Kidney tubule cell (primary cell): ENCODE measurements at regions not wholly inside any gene's neighbourhood (a gene's known extent, or its start where the extent isn't known, plus 50 kb on each side); places are given as distances from the start of the nearest gene placed in this dataset.
"Not testable (repeated sequence)": the region's sequence is repeated elsewhere in the genome, so short reads cannot be mapped to it uniquely, and the experiment has no call there.

Experiments
- DNase-seq: peaks from one replicate; pipeline ENCODE4 v3.0.0-alpha.2; 2018; ENCODE audit warnings: low spot score

DNA sequence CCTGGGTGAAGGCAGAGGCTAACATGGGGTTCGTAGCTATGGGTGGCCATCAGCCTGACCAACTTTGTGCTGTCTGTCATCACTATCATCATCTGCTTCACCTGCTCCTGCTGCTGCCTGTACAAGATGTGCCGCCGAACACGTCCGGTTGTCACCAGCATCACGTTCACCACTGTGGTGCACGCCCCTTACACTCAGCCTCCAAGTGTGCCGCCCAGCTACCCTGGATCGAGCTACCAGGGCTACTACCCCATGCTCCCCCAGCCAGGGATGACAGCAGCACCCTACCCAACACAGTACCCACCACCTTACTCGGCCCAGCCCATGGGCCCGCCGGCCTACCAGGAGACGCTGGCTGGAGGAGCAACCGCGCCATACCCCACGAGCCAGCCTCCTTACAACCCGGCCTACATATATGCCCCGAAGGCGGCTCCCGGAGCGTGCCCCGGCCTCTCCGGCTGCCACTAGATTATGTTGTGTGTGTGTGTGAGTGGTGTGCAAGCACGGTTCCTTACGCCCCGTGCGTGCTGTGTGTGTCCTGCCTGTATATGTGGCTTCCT is 213.4 kb upstream of the XIST start:
- no peak for DNase-seq

DNA sequence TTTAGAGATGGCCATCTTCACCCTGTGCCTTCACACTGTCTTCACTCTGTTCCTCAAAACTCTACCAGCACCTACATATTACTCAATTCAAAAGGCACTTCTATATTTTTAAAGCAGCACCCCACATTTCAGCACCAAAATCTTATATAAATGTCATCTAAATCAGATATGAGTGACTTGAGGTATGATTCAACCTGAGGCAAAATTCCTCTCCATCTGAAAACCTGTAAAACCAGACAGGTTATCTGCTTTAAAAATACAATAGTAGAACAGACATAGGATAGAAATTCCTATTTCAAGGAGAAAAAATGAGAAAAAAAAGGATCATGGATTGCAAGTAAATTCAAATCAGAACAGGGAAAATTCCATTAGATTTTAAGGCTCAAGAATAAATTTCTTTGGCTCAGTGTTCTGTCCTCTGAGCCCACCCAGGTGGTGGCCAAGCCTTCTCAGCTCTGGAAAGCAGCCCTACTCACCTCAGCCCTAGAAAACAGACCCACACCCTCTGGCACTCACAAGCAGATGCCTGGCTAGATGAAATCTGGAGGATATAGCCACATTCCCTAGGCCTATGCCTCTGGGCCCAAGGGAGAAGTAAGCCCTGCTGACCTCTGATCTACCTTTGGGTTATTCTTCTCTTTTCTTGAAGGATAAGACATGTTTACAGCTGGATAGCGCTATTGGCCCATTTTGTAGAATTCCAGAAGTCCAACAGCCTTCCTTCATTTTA is 211.1 kb upstream of the XIST start:
- DNase-seq, result no peak

DNA sequence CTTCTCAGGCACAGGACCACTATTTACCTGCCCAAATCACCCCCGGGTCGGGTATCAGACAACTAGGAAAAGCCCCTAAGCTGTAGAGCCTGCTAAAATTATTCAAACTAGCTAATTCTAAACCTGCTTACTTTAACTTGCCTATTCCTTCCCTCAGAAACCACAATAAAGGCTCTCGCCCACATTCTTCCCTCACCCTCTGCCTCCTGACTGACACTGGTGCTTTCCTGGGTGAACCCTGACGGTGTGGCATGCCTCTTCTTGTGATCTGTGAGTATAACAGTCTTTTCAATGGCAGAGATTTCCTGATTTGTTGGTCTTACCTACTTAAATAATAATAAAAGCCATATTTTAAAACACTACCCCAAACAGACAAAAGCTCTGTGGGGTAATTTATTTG is 209.4 kb upstream of the XIST start:
- no peak for DNase-seq

DNA sequence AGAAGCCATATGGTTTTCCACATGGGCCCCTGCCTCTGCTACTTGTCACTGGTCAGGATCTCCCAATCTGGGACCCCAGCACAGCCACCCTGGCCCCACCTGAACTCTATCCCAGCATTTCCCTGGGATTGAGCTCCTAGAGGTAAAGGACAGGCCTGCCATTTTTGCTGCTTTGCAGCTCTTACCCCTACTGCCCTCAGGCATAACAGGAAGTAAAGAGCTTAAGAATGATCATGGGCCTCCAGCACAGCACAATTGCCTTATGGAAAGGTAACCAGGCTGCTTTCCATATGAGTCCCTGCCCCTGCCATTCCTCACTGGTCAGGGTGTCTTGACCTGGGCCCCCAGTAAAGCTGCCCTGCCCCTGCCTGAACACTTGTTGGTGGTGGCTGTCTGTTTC is 196.6 kb upstream of the XIST start:
- DNase-seq, result no peak

DNA sequence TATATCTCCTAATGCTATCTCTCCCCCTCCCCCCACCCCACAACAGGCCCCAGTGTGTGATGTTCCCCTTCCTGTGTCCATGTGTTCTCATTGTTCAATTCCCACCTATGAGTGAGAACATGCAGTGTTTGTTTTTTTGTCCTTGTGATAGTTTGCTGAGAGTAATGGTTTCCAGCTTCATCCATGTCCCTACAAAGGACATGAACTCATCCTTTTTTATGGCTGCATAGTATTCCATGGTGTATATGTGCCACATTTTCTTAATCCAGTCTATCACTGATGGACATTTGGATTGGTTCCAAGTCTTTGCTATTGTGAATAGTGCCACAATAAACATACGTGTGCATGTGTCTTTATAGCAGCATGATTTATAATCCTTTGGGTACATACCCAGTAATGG is 181.6 kb upstream of the XIST start:
- not testable (repeated sequence) for DNase-seq

DNA sequence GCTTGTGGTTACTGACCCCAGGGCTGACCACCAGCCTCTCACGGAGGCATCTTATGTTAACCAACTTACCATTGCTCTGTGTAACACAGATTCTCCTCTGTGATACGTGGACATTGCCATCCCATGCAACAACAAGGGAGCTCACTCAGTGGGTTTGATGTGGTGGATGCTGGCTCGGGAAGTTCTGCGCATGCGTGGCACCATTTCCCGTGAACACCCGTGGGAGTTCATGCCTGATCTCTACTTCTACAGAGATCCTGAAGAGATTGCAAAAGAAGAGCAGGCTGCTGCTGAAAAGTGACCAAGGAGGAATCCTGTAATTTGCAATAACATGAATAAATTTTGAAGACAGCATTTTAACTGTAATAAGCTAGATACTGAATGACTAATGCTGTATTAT is 179.0 kb upstream of the XIST start:
- DNase-seq, result not testable (repeated sequence)

DNA sequence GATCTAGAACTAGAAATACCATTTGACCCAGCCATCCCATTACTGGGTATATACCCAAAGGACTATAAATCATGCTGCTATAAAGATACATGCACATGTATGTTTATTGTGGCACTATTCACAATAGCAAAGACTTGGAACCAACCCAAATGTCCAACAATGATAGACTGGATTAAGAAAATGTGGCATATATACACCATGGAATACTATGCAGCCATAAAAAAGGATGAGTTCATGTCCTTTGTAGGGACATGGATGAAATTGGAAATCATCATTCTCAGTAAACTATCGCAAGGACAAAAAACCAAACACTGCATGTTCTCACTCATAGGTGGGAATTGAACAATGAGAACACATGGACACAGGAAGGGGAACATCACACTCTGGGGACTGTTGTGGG is 178.3 kb upstream of the XIST start:
- DNase-seq, result not testable (repeated sequence)

DNA sequence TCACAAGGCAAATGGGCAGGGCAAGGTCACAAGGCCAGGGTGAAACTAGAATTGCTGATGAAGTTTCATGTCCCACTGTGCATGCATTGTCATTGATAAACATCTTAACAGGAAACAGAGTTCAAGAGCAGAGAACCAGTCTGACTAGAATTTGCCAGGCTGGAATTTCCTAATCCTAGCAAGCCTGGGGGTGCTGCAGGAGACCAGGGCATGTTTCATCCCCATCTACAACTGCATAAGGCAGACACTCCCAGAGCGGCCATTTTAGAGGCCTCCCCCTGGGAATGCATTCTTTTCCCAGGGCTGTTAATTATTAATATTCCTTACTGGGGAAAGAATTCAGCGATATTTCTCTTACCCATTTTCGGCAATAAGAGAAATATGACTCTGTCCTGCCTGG is 172.6 kb upstream of the XIST start:
- DNase-seq, result not testable (repeated sequence)

DNA sequence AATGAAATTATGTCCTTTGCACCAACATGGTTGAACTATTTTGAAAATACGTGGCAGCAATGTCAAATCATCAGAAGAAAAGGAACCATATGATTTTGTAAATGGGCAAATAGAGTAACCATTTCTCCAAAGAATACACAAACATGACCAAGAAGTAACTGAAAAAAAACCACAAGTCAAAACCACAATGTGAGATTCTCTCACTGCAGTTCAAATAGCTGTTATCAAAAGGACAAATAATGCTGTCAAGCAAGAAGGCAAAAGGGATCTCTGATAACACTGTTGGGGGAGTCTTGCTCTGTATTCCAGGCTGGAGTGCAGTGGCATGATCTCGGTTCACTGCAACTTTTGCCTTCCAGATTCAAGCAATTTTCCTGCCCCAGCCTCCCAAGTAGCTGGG is 170.7 kb upstream of the XIST start:
- DNase-seq, result no peak

DNA sequence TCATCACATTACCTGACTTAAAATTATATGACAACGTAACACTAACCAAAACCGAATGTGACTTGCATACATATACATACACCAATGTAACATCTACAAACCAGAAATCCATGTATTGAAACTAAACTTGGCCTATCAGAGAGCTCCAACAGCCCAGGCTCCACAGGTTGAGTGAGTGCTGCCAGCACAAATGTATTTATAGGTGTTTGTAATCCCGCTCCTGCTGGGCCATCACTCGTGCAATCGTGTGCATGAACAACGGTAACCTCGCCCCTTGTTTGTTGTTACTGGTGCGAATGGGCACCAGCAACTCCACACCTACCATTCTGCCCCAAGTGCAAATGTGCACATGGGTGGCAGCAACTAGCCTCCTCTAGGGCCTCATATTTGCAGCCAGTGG is 165.7 kb upstream of the XIST start:
- no peak for DNase-seq

DNA sequence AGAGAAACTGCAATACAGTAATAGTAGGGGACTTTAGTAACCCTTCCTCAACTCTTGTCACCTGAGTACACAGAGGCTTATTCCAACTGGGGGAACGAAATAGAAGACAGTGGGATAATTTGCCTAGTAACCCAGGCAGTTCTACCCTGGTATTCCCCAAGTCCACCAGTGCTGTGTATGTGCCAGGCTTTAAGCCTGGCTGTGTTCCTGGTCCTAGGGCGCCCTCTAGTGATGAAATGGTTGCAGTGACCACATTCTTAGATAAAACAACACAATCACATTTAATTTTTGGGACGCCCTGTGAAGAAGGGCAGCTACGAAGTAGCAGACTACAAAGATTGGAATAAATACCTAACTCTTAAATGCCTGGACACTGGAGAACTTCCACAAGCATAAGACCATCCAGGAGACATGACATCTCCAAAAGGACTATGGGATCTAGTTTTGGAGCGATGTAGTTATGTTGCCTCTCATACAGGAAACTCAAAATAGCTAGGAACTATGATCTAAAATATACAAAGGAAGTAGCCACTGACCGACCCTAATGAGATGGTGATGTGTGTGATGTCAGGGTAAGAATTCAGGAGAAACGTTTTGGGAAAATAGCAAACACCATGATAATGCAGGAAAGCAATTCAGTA is 163.0 kb upstream of the XIST start:
- peak; percentile 80 for DNase-seq

DNA sequence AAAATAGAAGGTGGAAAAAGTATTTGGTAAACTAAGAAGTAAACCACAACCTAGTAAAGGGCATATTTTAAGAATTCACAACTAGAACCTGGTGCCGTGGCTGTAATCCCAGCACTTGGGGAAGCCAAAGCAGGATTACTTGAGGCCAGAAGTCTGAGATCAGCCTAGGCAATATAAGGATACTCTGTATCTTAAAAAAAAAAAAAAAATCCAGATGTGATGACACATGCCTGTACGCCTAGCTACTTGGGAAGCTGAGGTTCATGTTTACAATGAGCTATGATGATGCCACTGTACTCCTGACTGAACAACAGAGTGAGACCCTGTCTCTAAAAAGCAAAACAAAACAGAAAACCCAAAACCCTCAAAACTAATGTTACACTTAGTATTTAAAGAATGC is 156.5 kb upstream of the XIST start:
- DNase-seq, result no peak

DNA sequence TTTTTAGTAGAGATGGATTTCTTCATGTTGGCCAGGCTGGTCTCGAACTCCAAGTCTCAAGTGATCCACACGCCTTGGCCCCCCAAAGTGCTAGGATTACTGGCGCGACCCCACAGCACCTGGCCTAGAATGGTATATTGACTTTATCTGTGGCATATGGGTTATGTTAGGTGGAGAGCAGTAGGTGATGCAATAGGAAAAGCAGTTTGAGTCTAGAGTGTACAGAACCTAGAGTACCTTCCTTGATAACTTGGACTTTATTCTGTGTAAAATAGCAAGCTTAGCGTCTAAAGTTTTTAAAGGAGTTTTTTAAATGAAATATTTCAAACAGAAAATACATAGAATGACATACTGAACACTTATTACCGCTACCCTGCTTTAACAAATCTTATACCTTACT is 139.5 kb upstream of the XIST start:
- no peak for DNase-seq

DNA sequence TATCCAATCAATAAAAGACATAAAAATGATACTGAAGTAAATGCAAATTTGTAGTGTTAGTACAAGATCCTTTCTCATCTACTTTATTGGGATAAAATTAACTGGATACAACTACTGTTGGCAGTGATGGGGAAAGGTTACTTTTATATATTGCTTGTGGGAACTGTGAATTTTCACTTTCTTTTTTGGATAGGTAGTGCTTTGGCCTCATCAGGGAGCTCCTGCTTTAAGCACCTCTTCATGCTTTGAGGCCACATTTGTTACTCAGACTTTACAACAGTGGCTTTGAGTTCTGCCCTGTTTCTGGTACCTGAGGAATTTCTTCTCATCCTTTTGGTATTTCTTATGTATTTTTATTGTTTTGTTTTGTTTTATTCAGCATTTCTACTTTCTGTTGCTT is 134.7 kb upstream of the XIST start:
- DNase-seq, result peak; percentile 3

DNA sequence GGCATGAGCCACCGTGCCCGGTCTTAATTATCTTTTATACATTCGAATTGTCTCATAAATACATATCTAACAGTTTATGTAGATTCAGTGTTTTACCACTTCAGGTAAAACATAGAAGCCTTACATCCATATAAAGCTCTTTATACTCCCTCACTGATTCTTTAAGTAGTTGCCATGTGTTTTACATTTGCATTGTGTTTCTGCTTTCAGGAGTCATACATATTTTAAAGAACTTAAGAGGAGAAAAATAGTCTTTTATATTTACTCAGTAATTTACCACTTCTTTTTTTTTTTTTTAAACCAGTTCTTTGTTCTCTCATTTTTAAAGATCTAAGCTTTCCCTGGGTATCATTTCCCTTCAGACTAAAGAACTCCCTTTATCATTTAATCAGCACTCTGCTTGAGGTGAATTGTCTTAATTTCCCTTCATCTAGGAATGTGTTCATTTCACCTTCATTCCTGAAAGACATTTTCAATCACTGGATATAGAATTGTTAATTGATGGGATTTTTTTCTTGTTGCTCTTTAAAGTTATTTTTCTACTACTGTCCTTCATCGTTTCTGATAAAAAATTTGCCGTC is 127.1 kb upstream of the XIST start:
- no peak for DNase-seq

DNA sequence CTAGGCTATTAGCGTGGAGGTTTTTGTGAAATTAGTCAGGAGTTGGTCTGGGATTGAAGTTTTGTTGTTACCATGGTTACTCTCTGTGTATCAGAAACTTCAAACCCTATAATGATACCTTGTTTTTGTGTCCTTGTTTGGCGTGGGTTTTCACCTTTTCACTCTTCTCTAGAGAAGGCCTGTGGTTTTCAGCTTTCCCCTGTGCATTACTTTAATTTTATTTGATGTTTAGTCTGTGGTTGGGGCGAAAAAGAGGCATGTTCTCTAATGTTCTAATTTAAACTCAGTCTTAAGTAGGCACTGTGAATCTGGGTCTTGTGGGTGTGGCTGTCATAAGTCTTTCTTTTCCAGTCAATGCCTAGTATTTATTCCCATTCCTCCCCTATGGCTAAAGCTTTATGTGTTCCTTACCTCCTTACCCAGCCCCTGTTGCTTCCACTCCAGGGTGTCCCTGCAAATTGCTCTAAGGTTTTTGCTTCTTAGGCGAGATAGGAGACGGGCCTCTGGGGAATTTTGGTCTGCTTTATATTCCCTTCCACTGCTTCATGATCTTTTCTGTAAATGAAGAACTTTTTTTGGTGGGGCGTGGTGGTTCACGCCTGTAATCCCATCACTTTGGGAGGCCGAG is 125.1 kb upstream of the XIST start:
- DNase-seq, result no peak

DNA sequence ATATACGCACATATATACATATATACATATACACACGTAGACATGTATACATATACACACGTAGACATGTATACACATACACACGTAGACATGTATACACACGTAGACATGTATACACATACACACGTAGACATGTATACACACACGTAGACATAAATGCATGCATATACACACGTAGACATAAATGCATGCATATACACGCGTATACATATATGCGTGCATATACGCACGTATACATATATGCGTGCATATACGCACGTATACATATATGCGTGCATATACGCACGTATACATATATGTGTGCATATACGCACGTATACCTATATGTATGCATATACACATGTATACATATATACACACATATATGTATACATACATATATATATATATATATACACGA is 114.9 kb upstream of the XIST start:
- DNase-seq, result not testable (repeated sequence)

DNA sequence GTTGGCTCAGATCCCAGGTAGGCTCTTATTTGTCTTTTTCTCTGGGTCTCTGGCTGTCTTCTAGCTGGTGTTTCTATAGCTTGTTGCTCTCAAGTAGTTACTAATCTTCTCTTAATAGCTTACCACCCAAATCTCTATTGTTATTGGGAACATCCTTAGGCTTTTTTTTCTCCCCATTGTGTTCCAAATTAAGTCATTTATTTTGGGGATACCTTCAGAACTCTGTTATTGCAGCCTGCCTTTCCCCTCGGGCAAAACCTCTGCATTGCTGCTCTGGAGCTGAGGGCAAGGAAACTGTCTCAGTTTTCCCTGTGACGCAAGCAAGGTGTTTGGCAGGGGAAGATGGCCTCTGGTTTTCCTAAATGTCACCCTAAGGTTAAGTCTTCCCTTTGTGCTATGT is 113.3 kb upstream of the XIST start:
- DNase-seq, result no peak

DNA sequence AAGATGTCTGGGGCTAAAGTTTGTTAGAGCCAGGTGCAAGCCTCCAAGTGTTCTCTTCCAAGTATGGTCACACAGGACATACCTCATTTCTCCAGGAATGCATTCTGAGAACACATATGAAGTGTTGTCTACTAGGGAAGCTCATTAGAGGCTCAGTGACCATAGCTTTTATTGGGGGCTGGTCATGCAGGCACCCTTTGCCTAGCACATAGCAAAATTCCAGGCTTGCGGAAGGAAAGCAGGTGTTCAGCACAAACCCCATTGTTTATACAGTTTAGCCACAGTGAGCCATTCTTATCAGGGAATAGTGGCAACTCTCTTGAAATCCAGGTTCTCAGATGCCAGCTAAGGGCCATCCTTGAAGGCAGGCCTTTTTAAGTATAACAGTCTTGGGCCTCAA is 112.1 kb upstream of the XIST start:
- peak; percentile 22 for DNase-seq

DNA sequence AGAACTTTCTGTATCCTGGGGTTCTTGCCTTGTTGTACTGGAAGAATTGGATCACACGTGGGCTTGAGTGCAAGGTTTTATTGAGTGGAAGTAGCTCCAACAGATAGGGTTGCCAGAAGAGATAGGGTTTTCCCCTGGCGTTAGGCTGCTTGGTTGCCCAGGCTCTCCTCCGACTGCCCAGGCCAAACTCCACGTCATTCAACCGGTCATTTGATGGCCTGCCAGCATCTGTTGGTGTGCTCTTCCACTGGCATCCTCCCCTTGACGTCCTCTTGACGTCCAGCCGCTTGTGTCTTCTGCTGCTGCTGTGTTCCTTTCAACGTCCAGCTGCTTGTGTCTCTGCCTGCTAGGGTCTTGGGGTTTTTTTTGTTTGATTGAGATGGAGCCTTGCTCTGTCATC is 111.2 kb upstream of the XIST start:
- DNase-seq, result no peak

DNA sequence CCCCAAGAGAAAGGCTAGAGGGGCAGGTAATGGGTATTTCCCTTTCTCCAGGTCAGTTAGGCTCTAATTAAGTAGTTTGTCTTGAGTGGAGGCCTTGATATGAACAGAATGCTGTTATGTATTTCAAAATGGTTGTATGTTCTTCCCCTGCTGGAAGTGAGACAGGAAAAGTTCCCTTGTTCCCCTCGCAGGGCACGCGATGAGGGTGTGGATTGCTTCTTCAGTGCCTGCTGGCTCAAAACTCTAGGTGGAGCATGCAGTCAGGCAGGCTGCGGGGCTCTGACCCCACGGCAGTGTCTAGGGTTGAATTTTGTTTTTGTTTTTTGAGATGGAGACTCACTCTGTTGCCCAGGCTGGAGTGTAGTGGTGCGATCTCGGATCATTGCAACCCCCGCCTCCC is 110.4 kb upstream of the XIST start:
- no peak for DNase-seq

DNA sequence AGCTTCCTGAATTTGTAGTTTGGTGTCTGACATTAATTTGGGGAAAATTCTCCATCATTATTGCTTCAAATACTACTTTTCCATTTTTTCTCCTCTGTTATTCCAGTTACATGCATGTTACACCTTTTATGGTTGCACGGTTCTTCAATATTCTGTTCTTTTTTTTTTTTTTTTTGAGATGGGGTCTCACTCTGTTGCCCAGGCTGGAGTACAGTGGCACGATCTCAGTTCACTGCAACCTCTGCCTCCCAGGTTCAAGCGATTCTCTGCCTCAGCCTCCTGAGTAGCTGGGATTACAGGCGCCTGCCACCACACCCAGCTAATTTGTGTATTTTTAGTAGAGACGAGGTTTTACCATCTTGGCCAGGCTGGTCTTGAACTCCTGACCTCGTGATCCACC is 109.4 kb upstream of the XIST start:
- not testable (repeated sequence) for DNase-seq

DNA sequence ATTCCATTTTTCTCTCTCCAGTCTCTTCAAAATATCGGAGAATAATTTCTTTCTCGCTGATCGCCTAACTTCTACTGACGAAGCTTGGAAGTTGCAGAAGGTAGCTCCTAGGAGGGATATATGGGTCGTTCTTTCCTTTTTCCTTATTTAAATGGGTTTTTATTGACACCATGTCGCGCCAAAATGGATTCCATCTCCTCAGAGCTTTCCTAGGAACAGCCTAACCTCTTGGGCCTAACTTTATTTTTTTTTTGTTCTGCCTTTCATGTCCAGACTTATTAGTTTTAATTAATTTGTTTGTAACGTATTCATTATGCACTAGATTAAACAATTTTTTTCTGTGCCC is 92.0 kb upstream of the XIST start:
- peak; percentile 35 for DNase-seq
